ENCODE measurements at regions not wholly inside any gene's neighbourhood (a gene's known extent, or its start where the extent isn't known, plus 50 kb on each side); places are given as distances from the start of the nearest gene placed in this dataset.

DNA sequence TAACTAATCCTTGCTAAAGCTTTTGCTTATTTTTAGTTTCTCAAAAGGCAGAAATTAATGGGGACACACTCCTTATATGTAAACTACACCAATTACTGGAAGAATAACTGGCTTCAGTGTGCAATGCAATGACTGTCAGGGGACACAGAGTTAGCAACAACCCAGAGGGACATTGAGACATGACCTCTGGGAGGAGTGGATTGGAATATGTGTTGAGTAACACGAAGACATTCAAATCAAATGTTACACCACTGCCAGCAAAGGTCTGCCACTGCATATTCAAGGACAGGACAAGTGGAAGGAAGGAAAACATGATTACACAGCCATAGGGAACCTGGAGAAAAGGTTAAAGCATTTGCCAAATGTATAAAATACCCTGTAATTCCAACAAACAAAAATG lies 240.1 kb upstream of the FSTL5 start:
- TF ChIP-seq, protein P1, sequence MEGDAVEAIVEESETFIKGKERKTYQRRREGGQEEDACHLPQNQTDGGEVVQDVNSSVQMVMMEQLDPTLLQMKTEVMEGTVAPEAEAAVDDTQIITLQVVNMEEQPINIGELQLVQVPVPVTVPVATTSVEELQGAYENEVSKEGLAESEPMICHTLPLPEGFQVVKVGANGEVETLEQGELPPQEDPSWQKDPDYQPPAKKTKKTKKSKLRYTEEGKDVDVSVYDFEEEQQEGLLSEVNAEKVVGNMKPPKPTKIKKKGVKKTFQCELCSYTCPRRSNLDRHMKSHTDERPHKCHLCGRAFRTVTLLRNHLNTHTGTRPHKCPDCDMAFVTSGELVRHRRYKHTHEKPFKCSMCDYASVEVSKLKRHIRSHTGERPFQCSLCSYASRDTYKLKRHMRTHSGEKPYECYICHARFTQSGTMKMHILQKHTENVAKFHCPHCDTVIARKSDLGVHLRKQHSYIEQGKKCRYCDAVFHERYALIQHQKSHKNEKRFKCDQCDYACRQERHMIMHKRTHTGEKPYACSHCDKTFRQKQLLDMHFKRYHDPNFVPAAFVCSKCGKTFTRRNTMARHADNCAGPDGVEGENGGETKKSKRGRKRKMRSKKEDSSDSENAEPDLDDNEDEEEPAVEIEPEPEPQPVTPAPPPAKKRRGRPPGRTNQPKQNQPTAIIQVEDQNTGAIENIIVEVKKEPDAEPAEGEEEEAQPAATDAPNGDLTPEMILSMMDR (IDR thresholded peaks at IDR 0.05 in 8 of 11, conservative IDR thresholded peaks at IDR 0.05 in 3 of 11) = no peak
- TF ChIP-seq POLR2A (IDR thresholded peaks at IDR 0.05) (no peak), POLR2AphosphoS5 (IDR thresholded peaks at IDR 0.05) (no peak)

Data from spleen (tissue), 7 donors.